Thymus (tissue), 11 donors: ENCODE measurements at regions not wholly inside any gene's neighbourhood (a gene's known extent, or its start where the extent isn't known, plus 50 kb on each side); places are given as distances from the start of the nearest gene placed in this dataset.

Experiments
- DNase-seq, 9 donors: peaks; one replicate each; pipeline ENCODE4 v3.0.0-alpha.2; 2013; ENCODE audit warnings: low spot score in 9 of 9, low read depth in 6 of 9, missing footprints in 1 of 9
- H3K27ac ChIP-seq, 2 donors: one replicate each; pipeline ENCODE4 v1.5.1; 2013; ENCODE audit warnings: control low read depth in 1 of 2, low read depth in 1 of 2, low read length in 1 of 2, mild to moderate bottlenecking in 1 of 2, moderate library complexity in 1 of 2
- H3K27me3 ChIP-seq, 2 donors: one replicate each; pipeline ENCODE4 v1.5.1; 2013; ENCODE audit warnings: low read length in 1 of 2; ENCODE audit not compliant: control insufficient read depth in 2 of 2, insufficient read depth in 1 of 2
- H3K36me3 ChIP-seq, 2 donors: one replicate each; pipeline ENCODE4 v1.5.1; 2013; ENCODE audit warnings: low read length in 1 of 2, mild to moderate bottlenecking in 1 of 2, moderate library complexity in 1 of 2; ENCODE audit not compliant: control insufficient read depth in 2 of 2, insufficient read depth in 2 of 2
- H3K4me1 ChIP-seq, 2 donors: one replicate each; pipeline ENCODE4 v1.5.1; 2013; ENCODE audit warnings: low read length in 2 of 2; ENCODE audit not compliant: control insufficient read depth in 2 of 2, insufficient read depth in 2 of 2
- H3K4me3 ChIP-seq, 2 donors: one replicate each; pipeline ENCODE4 v1.5.1; 2013; ENCODE audit warnings: low read length in 2 of 2, control low read depth in 1 of 2, mild to moderate bottlenecking in 1 of 2
- H3K9me3 ChIP-seq, 2 donors: one replicate each; pipeline ENCODE4 v1.5.1; 2013; ENCODE audit warnings: low read length in 1 of 2, mild to moderate bottlenecking in 1 of 2; ENCODE audit not compliant: control insufficient read depth in 2 of 2, insufficient read depth in 1 of 2
- WGBS: extraction: QIAGEN DNeasy Blood & Tissue Kit; methylation state at CpG from one replicate; pipeline ENCODE4 v1.1.7; 2013; 5-methylcytosine and 5-hydroxymethylcytosine counted together
- donor health status: healthy.

DNA sequence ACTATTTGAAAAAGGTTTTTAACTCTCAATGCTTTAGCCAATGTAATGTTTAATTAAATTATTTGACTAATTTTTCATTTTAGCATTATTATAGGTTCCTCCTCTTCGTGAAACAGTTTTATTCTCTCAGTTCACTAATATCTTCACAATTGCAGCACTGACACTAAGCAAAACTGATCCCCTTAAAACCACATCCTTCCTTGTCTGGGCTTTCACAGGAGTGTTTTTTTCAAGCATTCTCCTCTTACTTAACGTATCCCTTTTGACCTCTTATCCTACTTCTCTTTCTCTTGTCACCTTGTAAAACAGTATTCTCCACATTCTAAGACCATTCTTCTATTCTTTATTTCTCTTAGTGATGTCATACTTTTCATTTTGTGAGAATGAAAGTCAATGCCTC is 112.8 kb downstream of the DSC3 start:
- Histone ChIP-seq H3K27me3 (no peaks in the 10 kb centered on the region), H3K4me1 (no peaks in the 10 kb centered on the region), H3K4me3 (no peak overlapping the region), H3K9me3 (no peaks in the 10 kb centered on the region), H3K36me3 (no peaks in the 10 kb centered on the region), H3K27ac (no peak overlapping the region)
- DNase-seq = no peak
- 7% methylated on average over 2 of the region's 2 CpGs for WGBS

GRCh38 chr18:30929065-30929464 is 113.5 kb downstream of the DSC3 start:
- DNase-seq = no peak
- Histone ChIP-seq H3K36me3 (no peaks in the 10 kb centered on the region), H3K27ac (no peak overlapping the region), H3K4me3 (no peak overlapping the region), H3K9me3 (no peaks in the 10 kb centered on the region), H3K4me1 (no peaks in the 10 kb centered on the region), H3K27me3 (no peaks in the 10 kb centered on the region)
- 91% methylated on average over 2 of the region's 2 CpGs for WGBS

DNA sequence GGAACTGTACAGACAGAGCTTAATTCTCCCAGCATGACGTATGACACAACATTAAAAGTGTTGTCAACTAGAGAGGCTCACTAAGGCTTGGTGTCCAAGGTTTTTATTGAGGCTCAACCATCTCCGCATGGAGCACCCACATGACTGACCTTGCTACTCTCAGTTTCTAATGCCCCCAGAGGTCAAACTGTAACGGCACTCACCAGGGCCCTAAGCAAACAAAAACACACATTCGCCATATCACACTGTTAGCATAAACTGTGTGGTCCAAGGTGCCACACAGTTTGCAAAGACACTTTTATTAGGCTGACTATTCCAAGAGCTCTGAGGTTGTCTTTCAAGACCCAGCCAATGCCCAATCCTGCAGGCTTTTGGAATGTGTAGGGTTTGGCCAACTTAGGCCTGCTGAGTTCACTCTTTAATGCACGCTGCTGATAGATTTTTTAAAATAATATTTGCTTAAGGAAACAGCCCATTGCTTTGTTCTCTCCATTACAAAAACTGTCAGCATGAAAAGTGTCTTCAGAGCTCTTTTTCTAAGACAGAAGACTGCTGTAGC is 114.9 kb downstream of the DSC3 start:
- Histone ChIP-seq H3K36me3 (no peaks in the 10 kb centered on the region), H3K9me3 (no peaks in the 10 kb centered on the region), H3K4me3 (no peak overlapping the region), H3K27me3 (no peaks in the 10 kb centered on the region), H3K27ac (no peak overlapping the region), H3K4me1 (no peaks in the 10 kb centered on the region)
- no peak for DNase-seq
- whole genome bisulfite sequencing = 93% methylated on average over 5 of the region's 5 CpGs

DNA sequence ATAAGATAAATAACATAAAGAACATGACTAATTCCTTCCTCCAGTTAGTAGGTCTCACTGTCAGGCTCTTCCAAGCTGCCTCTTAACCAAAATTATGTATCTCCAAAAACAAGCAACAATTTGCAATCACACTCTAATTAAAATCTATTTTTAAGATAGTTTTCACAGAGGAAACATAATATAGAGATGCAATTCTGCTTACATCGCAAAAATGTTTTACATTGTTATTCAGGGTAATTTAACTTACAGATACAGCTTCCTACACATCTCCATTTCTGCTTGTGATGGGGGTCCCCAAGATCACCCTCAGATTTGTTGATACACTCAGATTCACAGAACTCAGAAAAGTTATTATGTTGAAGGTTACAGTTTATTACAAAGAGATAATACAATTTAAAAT is 115.5 kb downstream of the DSC3 start:
- Histone ChIP-seq H3K36me3 (no peaks in the 10 kb centered on the region), H3K27me3 (no peaks in the 10 kb centered on the region), H3K9me3 (no peaks in the 10 kb centered on the region), H3K4me3 (no peak overlapping the region), H3K27ac (no peak overlapping the region), H3K4me1 (no peaks in the 10 kb centered on the region)
- 99% methylated on average over 1 of the region's 1 CpG for WGBS
- DNase-seq = no peak

DNA sequence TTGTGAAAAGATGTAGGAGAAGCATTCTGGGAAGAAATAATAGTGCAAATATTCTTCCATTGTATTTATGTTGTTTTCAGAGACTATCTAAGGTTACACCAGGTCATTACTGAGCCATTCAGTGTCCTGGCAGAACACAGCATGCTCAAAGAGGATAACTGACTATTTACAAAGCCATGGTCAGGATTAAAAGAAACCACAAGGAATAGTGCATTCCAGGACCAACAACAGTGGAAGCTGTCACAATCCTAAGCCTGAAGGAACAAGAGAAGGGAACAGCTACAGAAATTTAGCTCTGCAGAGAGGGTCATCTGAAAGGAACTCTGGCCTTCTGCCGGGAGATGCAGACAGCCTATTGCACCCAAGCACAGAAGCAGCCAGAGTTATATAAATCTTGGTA is 116.7 kb downstream of the DSC3 start:
- Histone ChIP-seq H3K4me1 (no peaks in the 10 kb centered on the region), H3K4me3 (no peak overlapping the region), H3K27ac (no peak overlapping the region), H3K9me3 (no peaks in the 10 kb centered on the region), H3K36me3 (no peaks in the 10 kb centered on the region), H3K27me3 (no peaks in the 10 kb centered on the region)
- DNase-seq = no peak
- 100% methylated on average over 1 of the region's 1 CpG for WGBS

DNA sequence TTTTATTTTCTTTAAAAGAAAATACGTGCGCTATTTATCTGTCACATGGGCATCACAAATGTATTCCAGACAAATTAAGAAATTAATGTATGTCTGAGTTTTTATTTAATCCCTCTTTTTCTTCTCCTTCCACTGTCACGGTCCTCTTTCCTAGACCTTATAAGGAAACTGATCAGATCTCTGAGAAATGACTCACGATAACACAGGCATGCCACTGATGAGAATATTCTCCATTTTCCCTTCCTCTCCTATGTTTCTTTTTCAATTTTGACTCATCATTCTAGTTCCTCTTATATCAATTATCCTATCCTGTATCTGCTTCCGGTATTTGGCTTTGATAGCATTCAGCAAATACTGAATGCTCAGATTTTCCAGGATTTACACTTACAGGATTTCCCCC is 121.8 kb downstream of the DSC3 start:
- no peaks in the 10 kb centered on the region for H3K36me3 ChIP-seq
- H3K9me3 ChIP-seq = no peaks in the 10 kb centered on the region
- H3K27ac ChIP-seq = no peak overlapping the region
- DNase-seq = no peak
- H3K27me3 ChIP-seq = no peaks in the 10 kb centered on the region
- no peaks in the 10 kb centered on the region for H3K4me1 ChIP-seq
- H3K4me3 ChIP-seq = no peak overlapping the region
- 93% methylated on average over 5 of the region's 5 CpGs for WGBS

DNA sequence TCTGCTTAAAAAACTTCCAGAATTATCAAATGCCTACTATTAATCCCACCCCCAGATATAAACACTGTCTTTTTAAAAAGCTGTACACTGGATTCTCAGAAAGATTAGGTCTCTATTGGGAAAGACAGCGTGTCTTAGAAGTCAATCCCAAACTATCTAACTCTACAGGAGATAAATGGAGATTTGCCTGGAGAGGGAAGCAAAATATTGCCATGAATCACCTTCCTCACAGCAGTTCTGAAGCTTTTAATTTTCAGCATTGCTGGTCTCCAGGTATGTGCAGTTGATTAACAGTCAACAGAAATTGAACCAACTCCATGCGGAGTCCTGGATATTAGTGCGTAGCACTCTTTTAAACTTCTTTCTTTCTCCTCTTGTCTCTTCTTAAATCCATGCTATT is 122.2 kb downstream of the DSC3 start:
- Histone ChIP-seq H3K27ac (no peak overlapping the region), H3K4me3 (no peak overlapping the region), H3K36me3 (no peaks in the 10 kb centered on the region), H3K27me3 (no peaks in the 10 kb centered on the region), H3K9me3 (no peaks in the 10 kb centered on the region), H3K4me1 (no peaks in the 10 kb centered on the region)
- WGBS = 93% methylated on average over 3 of the region's 3 CpGs
- DNase-seq = no peak

DNA sequence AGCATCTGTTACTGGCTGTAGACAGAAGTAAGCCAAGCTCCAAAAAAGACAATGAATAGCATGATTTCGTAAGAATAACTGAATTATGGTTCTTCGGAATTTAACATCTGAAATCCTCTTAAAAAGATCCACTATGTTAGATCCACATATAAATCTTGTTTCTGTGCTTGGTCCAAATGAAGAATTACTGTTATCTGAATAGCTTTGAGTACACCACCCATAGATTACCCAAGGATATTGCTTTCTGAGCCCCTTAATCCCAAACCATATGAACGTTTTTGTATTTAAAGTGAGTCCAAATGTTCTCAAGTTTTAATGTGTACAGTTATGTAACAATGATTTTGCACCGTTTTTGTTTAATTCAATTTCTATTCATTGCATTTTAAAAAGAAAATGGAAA is 124.9 kb downstream of the DSC3 start:
- Histone ChIP-seq H3K36me3 (no peaks in the 10 kb centered on the region), H3K9me3 (no peaks in the 10 kb centered on the region), H3K27me3 (no peaks in the 10 kb centered on the region), H3K4me1 (no peaks in the 10 kb centered on the region), H3K4me3 (no peak overlapping the region), H3K27ac (no peak overlapping the region)
- WGBS = 74% methylated on average over 4 of the region's 4 CpGs
- no peak for DNase-seq

GRCh38 chr18:30915336-30915988 is 127.1 kb downstream of the DSC3 start:
- DNase-seq = no peak

More at GRCh38 chr18:30915336-30915988, 127.1 kb downstream of the DSC3 start:
- H3K27ac ChIP-seq = no peak overlapping the region
- H3K27me3 ChIP-seq = no peaks in the 10 kb centered on the region
- 65% methylated on average over 4 of the region's 4 CpGs for WGBS
- H3K9me3 ChIP-seq = no peaks in the 10 kb centered on the region
- H3K4me3 ChIP-seq = no peak overlapping the region
- H3K4me1 ChIP-seq = no peaks in the 10 kb centered on the region
- no peaks in the 10 kb centered on the region for H3K36me3 ChIP-seq
